ENCODE measurements at regions not wholly inside any gene's neighbourhood (a gene's known extent, or its start where the extent isn't known, plus 50 kb on each side); places are given as distances from the start of the nearest gene placed in this dataset.
A peak's percentile ranks its signal among the peaks of the same experiment; 100 is the strongest.

DNA sequence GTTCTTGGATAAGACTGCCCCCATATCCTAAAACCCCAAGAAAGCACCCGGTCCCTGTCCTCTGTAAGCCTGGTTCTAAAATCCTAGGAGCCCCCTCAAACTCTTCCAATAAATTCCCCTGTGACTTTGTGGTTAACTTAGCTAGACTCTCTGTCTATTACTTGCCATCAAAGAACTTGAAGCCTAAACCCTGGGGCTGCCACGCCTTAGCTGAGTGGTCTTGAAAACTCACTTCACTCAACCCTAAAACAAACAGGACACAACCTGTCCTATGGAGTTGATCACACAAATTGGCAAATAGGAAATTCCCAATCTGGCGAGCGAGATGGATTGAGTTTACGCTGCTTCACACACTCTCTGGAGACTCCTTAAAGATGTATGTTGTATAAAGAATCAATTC is 191.4 kb upstream of the SVIL start:
- Histone ChIP-seq H3K36me3 (ENCODE audit: low read depth, missing control alignments) (no peaks in the 10 kb centered on the region), H3K4me1 (peaks cover 27% of the 10 kb centered on the region), H3K27ac (no peak overlapping the region), H3K9me3 (no peaks in the 10 kb centered on the region), H3K27me3 (no peaks in the 10 kb centered on the region), H3K4me3 (no peak overlapping the region)
- no peak for DNase-seq
- no peak for TF ChIP-seq POLR2A (IDR thresholded peaks at IDR 0.05)
- TF ChIP-seq, protein P1, sequence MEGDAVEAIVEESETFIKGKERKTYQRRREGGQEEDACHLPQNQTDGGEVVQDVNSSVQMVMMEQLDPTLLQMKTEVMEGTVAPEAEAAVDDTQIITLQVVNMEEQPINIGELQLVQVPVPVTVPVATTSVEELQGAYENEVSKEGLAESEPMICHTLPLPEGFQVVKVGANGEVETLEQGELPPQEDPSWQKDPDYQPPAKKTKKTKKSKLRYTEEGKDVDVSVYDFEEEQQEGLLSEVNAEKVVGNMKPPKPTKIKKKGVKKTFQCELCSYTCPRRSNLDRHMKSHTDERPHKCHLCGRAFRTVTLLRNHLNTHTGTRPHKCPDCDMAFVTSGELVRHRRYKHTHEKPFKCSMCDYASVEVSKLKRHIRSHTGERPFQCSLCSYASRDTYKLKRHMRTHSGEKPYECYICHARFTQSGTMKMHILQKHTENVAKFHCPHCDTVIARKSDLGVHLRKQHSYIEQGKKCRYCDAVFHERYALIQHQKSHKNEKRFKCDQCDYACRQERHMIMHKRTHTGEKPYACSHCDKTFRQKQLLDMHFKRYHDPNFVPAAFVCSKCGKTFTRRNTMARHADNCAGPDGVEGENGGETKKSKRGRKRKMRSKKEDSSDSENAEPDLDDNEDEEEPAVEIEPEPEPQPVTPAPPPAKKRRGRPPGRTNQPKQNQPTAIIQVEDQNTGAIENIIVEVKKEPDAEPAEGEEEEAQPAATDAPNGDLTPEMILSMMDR (IDR thresholded peaks at IDR 0.05) = no peak
- intact Hi-C loops (cut with DNase I; ENCODE audit: low total_unique reads) = no loop called here
- WGBS, 2 donors = 97% methylated on average over 5 of the region's 5 CpGs

DNA sequence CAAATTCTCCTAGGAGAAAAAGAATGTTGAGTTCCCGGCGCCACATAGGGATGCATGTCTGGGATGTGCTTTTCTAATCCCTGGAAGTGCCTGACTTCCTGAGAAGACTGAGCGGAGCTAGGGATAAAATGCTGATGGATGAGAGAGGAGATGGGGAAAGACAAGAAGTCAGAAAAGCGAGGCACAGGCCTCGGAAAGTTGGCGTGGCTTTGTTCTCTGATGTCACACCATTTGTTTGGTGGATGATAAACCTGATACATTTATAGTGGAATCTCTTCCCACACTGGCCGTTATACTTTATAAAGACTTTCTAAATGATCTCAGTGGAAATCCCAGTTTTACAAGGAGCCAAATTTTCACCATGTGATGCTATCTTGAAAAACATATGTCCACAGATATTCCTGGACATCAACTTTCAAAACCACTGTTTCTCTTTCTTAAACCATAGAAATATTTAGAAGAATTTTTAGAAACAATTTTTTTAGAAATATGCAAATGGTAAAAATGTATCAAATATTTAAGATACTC is 188.8 kb upstream of the SVIL start:
- Histone ChIP-seq H3K4me1 (peaks cover 26% of the 10 kb centered on the region), H3K9me3 (no peaks in the 10 kb centered on the region), H3K27me3 (no peaks in the 10 kb centered on the region), H3K4me3 (no peak overlapping the region), H3K27ac (peak overlapping the region in 1 of 2 donors; percentile 41), H3K36me3 (ENCODE audit: low read depth, missing control alignments) (no peaks in the 10 kb centered on the region)
- intact Hi-C loops (cut with DNase I; ENCODE audit: low total_unique reads) = no loop called here
- DNase-seq = peak; percentile 72
- TF ChIP-seq, protein P1 (IDR thresholded peaks at IDR 0.05) = no peak
- 44 to 61% methylated on average over 7 of the region's 7 CpGs for WGBS, 2 donors

DNA sequence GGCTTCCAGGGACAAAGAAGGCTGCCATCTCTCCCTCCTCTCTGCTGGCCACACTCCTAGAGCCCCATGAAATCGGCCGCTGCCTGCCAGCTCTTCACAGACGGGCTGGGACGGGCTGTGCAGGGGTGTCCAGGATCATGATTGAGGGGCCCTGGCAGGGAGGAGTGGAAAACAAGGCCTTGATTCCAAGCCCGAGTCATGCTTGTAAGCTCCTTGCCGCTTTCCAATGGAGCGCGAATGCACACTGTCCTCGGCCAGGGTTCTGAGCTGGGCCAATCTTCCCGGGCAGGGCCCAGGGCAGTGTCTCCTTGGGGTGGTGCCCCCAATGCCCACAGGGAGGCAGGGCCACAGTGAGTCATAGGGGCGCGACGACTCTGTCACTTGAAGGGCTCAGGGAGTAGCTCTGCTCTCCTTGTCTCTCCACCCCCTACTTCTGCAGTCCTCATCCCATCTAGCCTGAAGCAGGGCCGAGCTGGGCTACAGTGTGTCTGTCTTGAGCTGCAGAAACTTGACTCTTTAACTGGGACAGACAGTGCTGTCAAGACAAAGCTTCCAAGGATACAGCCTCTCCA is 186.2 kb upstream of the SVIL start:
- intact Hi-C loops (cut with DNase I; ENCODE audit: low total_unique reads) = no loop called here
- peak; percentile 63 for DNase-seq
- TF ChIP-seq POLR2A (IDR thresholded peaks at IDR 0.05) = no peak
- TF ChIP-seq, protein P1 (IDR thresholded peaks at IDR 0.05) = no peak
- Histone ChIP-seq H3K4me1 (peaks cover 26% of the 10 kb centered on the region), H3K4me3 (no peak overlapping the region), H3K27me3 (no peaks in the 10 kb centered on the region), H3K9me3 (no peaks in the 10 kb centered on the region), H3K36me3 (ENCODE audit: low read depth, missing control alignments) (no peaks in the 10 kb centered on the region), H3K27ac (peak overlapping the region; percentile 47 to 79)
- WGBS, 2 donors = 44 to 81% methylated on average over 5 to 14 of the region's 14 CpGs

DNA sequence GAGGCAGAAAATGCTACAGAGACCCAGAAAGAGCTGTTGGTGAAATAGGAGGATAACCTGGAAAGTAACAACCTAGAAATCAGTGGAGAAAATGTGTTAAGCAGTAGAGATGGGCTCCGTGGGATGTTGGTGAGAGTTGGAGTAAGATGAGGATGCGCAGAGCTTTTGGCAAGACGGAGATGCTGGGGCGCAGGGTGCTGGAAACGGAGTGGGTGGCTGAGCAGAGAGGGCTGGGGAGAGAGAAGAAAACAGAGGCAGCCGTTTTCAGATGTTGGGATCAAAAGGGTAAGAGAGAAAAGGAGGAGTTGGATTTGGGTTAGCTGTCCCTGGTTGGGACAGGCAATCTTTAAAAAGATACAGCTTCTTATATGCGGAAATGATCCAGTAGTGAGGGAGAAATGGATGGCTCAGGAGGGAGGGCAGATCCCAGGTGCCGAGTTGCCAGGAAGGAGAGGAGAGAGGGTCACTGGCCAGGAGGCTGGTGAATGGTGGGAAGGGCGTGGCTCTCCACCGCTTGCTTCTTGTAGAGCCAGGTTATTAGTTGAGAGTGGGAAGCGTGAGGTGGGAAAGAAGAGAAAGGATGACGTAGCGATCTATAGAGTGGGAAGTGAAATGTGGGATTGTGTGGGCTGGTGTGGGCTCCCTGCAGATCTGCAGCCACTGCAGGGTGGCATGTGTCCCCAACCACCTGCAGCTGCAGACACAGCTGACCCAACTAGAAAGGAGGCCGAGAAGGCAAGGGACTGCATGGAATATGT is 182.2 kb upstream of the SVIL start:
- H3K4me1 ChIP-seq = peaks cover 16% of the 10 kb centered on the region
- DNase-seq = no peak

More for the DNA sequence above, 182.2 kb upstream of the SVIL start:
- H3K4me3 ChIP-seq = no peak overlapping the region
- no peaks in the 10 kb centered on the region for H3K9me3 ChIP-seq
- H3K27ac ChIP-seq = no peak overlapping the region
- TF ChIP-seq, protein P1 (IDR thresholded peaks at IDR 0.05) = no peak
- no peak for TF ChIP-seq POLR2A (IDR thresholded peaks at IDR 0.05)
- 77 to 83% methylated on average over 14 of the region's 14 CpGs for WGBS, 2 donors
- intact Hi-C loops (cut with DNase I; ENCODE audit: low total_unique reads) = no loop called here
- H3K27me3 ChIP-seq = no peaks in the 10 kb centered on the region
- H3K36me3 ChIP-seq (ENCODE audit: low read depth, missing control alignments) = no peaks in the 10 kb centered on the region
